NCI-H510A (cell line): ENCODE measurements at regions not wholly inside any gene's neighbourhood (a gene's known extent, or its start where the extent isn't known, plus 50 kb on each side); places are given as distances from the start of the nearest gene placed in this dataset.

Experiments used
- DNase-seq: peaks from one replicate; lab custom pipeline; 2025; lab: John Stamatoyannopoulos, UW

- DNase-seq: no peak
Measured at GRCh38 chr10:69684020-69684980, 54.3 kb downstream of the FAM241B start.

DNA sequence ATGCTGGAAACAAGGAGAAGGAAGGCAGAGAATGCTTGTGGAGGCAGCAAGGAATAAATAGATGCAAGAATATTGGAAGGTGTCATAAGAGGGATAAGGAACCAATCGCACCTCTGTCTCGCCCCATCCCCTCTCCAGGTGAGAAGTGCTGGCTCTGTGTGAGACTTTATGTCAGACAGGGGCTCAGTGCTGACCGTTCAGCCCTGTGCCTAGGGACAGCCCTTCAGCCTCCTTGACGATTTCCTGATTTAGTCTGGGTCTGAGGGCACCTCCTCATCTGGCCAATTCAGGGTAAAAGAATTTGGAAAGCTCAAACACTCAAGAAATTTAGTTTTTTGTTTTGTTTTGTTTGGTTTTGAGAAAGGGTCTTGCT, 54.9 kb downstream of the FAM241B start:
- no peak for DNase-seq

- DNase-seq: no peak
Measured at GRCh38 chr10:69685426-69685801, 55.4 kb downstream of the FAM241B start.

- no peak for DNase-seq
Measured at GRCh38 chr10:69685802-69686585, 55.9 kb downstream of the FAM241B start.

GRCh38 chr10:69686866-69687265, 56.8 kb downstream of the FAM241B start:
- no peak for DNase-seq

GRCh38 chr10:69687426-69687825, 57.4 kb downstream of the FAM241B start:
- no peak for DNase-seq

GRCh38 chr10:69692267-69692666, 62.2 kb downstream of the FAM241B start:
- DNase-seq: no peak

GRCh38 chr10:69692891-69693290, 62.8 kb downstream of the FAM241B start:
- no peak for DNase-seq

- DNase-seq: no peak
Measured at GRCh38 chr10:69693886-69694285, 63.8 kb downstream of the FAM241B start.

DNA sequence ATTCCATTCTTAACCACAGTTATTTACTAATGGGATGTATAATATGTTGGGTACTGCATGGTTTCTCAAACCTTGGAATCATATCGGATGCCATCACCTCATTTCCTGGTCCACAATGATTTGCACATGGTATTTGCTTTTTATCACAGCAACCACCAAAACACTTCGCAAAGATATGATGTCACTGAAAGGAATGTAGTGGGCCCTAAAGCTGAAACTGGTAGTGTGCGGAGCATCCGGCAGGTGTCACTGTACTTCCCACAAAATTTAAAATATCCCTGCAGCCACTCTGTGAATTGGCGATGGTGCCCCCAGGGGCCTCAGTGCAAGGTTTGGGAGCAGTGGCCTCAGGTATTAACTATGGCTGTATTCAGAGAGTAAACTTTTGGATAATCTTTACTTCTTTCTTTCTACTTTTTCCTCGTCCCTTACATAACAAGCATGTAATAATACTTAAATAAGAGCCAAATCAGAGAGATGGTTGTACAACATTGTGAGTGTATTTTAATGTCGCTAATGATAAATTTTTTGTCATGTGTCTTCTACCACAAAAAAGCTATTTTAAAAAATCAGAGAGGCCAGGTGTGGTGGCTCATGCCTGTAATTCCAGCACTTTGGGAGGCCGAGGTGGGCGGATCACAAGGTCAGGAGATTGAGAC, 66.2 kb downstream of the FAM241B start:
- no peak for DNase-seq

GRCh38 chr10:69697006-69697405, 67.0 kb downstream of the FAM241B start:
- DNase-seq: no peak

GRCh38 chr10:69703256-69703655, 73.2 kb downstream of the FAM241B start:
- DNase-seq: no peak

GRCh38 chr10:69703766-69704630, 74.0 kb downstream of the FAM241B start:
- no peak for DNase-seq

- DNase-seq: no peak
Measured at GRCh38 chr10:69709366-69709941, 79.4 kb downstream of the FAM241B start.

DNA sequence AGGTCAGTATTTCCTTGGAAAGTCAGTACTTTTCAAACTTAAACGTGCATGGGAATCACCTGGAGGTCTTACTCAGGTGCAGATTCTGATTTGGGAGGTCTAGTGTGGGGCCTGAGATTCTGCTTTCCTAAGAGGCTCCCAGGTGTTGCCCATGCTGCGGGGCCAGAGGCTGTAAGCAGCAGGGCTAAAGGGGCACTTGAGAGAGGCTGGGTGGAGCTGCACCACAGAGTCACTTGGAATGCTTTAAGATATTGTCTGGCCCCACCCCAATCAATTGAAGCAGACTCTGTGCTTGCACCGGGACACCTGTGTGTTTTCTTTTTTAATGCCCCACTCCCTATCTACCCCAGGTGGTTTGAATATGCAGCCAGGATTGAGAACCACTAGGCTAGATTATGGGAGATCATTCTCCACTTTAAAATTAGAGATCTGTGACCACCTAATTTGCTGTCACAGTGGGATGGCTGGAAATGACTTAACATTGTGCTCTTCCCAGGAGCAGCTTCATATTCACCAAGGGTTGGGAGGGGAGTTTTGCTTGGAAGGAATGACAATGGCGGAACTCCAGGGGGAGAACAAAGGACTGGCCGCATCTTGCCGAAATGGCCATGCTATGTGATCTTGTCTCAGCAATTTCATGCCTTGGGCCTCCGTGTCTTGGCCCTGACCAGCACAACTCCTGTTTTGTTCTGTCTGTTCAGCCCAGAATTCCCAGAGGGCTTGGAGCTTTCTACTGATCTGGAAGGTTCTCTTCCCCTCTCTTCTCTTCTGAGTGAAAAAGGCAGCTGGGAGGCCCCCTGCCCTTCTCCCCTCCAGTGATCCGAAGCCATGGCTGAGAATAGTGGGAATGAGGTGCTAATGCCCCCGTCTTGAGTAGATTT, 80.2 kb downstream of the FAM241B start:
- DNase-seq: no peak

GRCh38 chr10:69712342-69712741, 82.3 kb downstream of the FAM241B start:
- DNase-seq: no peak

DNA sequence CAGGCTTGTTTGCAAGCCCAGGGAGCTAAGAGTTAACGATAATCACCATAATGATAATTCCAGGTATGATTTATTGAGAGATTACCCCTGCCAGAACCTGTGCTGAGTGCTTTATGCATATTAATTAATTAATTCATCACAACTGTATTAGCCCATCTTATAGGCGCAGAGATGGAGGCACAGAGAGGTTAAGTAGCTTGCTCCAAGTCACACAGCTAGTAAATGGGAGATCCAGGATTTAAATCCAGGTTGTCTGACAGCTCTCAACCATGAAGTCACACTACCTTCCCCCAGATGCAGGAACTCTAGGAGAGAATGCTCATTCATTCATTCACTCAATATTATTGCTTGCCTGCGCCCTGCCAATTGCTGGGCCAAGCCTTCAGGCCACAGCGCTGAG, 84.5 kb downstream of the FAM241B start:
- no peak for DNase-seq

GRCh38 chr10:69715156-69715898, 85.3 kb downstream of the FAM241B start:
- no peak for DNase-seq

- DNase-seq: no peak
Measured at GRCh38 chr10:69715899-69716606, 85.7 kb upstream of the COL13A1 start.
